IPS-18c (cell line): ENCODE measurements at regions not wholly inside any gene's neighbourhood (a gene's known extent, or its start where the extent isn't known, plus 50 kb on each side); places are given as distances from the start of the nearest gene placed in this dataset.
"Not testable (repeated sequence)": the region's sequence is repeated elsewhere in the genome, so short reads cannot be mapped to it uniquely, and the experiment has no call there.

ENCODE experiments used
- H3K4me3 ChIP-seq: 2 replicates; pipeline ENCODE4 v1.7.0; 2013; ENCODE audit warnings: low read depth, mild to moderate bottlenecking, low read length, moderate library complexity; ENCODE audit not compliant: insufficient read depth
- H3K9me3 ChIP-seq: one replicate; pipeline ENCODE4 v1.6.1; 2013; ENCODE audit warnings: mild to moderate bottlenecking, low read length, moderate library complexity; ENCODE audit not compliant: control insufficient read depth, insufficient read depth

GRCh38 chr5:63768221-63768620 lies 194.0 kb downstream of the HTR1A start:
- Histone ChIP-seq H3K9me3 (no peaks in the 10 kb centered on the region), H3K4me3 (no peak overlapping the region)

GRCh38 chr5:63760965-63761364 lies 201.3 kb downstream of the HTR1A start:
- no peak overlapping the region for H3K4me3 ChIP-seq
- no peaks in the 10 kb centered on the region for H3K9me3 ChIP-seq

DNA sequence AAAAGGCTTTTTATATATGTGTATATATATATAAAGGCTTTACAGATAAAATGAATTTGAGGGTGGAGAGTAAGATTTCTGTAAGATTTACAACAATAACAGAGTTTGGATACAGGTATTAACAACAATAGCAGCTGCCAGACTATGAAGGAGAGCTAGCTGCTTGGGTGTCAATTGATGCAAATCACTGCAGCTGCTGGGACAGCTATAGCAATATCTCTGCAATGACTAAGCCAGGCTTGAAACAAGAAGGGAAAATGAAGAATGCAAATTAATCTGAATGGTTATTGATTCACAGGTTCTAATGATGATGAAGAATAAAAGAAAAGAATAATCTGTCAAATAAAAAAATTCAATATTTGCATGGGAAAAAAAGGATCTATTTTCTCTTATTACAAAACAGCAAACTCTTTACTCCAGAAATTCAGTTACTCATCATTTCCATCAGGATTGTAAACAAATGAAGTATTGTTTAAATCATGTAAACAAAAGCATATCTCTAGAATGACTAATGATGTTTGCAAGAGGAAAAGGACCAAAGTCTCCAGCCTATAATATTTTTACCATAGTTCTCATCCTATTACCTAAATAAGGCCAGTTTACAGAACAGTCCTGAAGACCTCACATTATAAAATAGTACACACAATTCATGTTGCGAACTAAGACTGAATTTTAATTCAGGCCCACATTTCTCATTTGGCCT lies 219.0 kb downstream of the HTR1A start:
- no peak overlapping the region for H3K4me3 ChIP-seq
- H3K9me3 ChIP-seq = no peaks in the 10 kb centered on the region

DNA sequence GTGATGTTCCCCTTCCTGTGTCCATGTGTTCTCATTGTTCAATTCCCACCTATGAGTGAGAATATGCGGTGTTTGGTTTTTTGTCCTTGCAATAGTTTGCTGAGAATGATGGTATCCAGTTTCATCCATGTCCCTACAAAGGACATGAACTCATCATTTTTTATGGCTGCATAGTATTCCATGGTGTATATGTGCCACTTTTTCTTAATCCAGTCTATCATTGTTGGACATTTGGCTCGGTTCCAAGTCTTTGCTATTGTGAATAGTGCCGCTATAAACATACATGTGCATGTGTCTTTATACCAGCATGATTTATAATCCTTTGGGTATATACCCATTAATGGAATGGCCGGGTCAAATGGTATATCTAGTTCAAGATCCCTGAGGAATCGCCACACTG lies 229.4 kb downstream of the HTR1A start:
- H3K4me3 ChIP-seq, H3K9me3 ChIP-seq: not testable (repeated sequence)

GRCh38 chr5:63727583-63727982 lies 234.7 kb downstream of the HTR1A start:
- Histone ChIP-seq H3K9me3 (no peaks in the 10 kb centered on the region), H3K4me3 (no peak overlapping the region)

GRCh38 chr5:63726496-63726895 lies 235.7 kb downstream of the HTR1A start:
- no peaks in the 10 kb centered on the region for H3K9me3 ChIP-seq
- no peak overlapping the region for H3K4me3 ChIP-seq

GRCh38 chr5:63719147-63719546 lies 243.1 kb downstream of the HTR1A start:
- no peak overlapping the region for H3K4me3 ChIP-seq
- H3K9me3 ChIP-seq = no peaks in the 10 kb centered on the region

DNA sequence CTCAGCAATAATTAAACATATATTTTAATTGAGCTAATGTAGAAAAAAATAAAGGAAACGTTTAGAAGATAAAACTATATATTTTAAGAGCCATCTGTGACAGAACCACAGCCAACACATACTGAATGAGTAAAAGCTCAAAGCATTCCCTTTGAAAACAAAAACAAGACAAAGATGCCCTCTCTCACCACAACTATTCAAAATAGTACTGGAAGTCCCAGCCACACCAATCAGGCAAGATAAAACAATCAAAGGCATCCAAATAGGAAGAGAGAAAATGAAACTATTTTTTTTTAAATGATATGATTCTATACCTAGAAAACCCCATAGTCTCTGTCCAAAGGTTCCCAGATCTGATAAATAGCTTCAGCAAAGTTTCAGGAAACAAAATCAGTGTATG lies 262.0 kb downstream of the HTR1A start:
- H3K4me3 ChIP-seq = no peak overlapping the region

DNA sequence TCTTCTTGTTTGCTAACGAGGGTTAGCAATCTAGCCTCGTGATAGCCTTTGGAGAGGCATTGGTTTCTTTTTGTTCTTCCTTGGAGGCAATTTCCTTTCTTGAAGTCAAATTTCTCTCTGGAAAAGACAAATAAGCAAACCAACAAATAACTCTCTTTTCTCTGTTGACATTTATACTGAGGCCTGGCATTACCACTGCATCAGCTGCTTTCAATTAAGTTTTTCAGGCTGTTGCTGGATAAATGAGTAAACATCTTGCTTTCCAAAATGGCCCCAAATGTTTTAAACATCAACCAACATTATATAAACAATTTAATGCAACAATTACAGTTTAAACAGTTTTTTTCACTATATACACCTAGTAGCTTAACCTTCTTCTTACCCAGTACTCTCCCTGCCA lies 264.4 kb downstream of the HTR1A start:
- H3K4me3 ChIP-seq = no peak overlapping the region
- no peaks in the 10 kb centered on the region for H3K9me3 ChIP-seq

More for the DNA sequence above, 262.0 kb downstream of the HTR1A start:
- H3K9me3 ChIP-seq = no peaks in the 10 kb centered on the region

GRCh38 chr5:63690546-63690945 lies 271.7 kb downstream of the HTR1A start:
- H3K9me3 ChIP-seq = no peaks in the 10 kb centered on the region

GRCh38 chr5:63687854-63688516 lies 274.3 kb downstream of the HTR1A start:
- H3K4me3 ChIP-seq = no peak overlapping the region
- H3K9me3 ChIP-seq = no peaks in the 10 kb centered on the region

More at GRCh38 chr5:63690546-63690945, 271.7 kb downstream of the HTR1A start:
- no peak overlapping the region for H3K4me3 ChIP-seq

DNA sequence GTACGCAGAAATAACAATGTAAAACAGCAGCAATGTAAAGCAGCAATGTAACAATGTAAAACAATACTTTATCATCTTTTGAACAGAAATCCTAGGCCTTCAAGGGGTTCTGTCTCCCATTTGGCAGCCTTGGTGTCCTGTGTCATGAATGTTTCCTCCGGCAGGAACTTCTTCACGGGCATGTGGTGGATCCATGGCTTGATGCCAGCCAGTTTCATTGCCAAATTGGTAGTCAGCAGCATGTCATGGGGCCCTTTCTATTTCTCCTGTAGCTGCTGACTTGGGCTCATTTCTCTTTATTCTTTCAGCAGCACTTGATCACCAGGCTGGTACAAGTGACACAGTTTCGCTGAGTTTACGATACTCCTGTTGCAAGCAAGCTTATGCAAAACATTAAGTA lies 275.3 kb downstream of the HTR1A start:
- no peak overlapping the region for H3K4me3 ChIP-seq
- no peaks in the 10 kb centered on the region for H3K9me3 ChIP-seq

DNA sequence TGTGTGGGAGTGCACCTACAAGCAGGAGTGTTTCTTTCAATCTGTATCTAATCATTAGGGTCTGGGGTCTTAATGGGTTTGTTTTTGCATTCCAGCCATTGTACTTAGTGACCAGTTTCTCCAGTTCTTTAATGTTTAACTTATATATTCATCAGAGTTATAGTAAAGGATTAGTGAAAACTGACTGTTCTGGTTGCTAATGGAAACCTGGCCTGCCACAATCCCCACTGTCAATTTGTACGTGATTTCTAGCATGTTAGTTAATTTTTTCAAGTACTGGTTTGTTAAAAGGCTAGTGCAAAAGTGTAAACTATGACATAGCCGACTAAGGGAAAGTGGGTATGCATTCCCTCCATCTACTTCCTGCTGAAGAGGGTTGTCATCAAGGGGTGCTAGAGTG lies 276.1 kb downstream of the HTR1A start:
- Histone ChIP-seq H3K9me3 (no peaks in the 10 kb centered on the region), H3K4me3 (no peak overlapping the region)

DNA sequence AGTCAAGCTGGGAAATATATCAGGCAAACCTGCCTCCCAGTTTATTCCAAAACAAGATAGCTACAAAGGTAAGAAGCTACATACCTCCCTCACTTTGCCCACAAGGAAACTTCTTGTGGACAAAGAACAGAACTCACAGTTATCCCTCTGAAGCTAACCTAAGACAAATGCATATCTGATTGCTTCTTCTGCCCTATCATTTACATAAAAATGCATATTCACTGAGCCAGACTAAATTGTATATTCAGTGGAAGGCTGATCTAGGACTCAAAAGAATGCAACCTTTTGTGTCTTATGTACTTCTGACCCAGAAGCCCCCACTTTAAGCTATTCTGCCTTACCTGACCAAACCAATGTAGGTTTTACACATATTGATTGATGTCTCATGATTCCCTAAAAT lies 276.8 kb downstream of the HTR1A start:
- H3K9me3 ChIP-seq = no peaks in the 10 kb centered on the region
- no peak overlapping the region for H3K4me3 ChIP-seq

- Histone ChIP-seq H3K4me3 (no peak overlapping the region), H3K9me3 (no peaks in the 10 kb centered on the region)
These were observed 287.4 kb downstream of the HTR1A start for GRCh38 chr5:63674881-63675280.

DNA sequence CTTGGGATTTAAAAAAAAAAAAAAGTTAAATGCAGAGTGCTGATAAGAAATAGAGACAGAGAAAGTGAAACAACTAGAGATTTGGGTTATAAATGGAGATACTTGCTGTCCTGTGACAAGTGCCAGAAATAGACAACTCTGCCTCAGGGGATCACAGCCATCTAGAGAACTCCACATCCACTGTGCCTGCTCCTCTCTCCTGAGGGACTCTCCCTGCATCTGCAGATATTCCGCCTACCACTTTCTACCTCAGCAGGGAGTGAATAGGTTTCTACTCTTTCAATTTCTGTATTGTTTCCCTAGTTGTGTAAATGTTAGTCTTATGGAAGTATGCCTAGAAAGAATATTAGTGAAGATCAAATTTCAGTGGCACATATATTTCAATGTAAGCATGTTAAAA lies 307.2 kb downstream of the HTR1A start:
- H3K4me3 ChIP-seq = no peak overlapping the region
- H3K9me3 ChIP-seq = no peaks in the 10 kb centered on the region

- Histone ChIP-seq H3K4me3 (no peak overlapping the region), H3K9me3 (no peaks in the 10 kb centered on the region)
These were observed 311.7 kb downstream of the HTR1A start for GRCh38 chr5:63650581-63650980.

DNA sequence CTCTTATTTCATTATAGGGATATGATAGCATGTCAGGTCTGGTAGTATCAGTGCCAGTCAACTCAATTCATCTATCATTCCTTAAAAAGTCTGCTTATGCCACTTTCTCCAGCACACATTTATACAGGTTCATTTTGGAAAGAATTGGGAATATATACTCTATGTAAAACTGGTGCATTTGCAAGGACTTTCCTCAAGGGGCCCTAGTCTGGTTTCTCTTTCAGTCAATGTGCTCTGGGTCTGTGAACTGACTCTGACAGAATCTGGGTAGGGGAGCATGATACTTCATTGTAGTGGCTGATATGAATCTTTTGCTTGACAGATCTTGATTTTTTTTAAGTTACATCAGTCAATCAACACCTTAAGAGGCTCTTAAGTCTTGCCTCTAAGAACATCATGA lies 313.9 kb downstream of the HTR1A start:
- Histone ChIP-seq H3K9me3 (no peaks in the 10 kb centered on the region), H3K4me3 (no peak overlapping the region)
